Stomach (tissue), 8 donors: ENCODE measurements at regions not wholly inside any gene's neighbourhood (a gene's known extent, or its start where the extent isn't known, plus 50 kb on each side); places are given as distances from the start of the nearest gene placed in this dataset.
"Not testable (repeated sequence)": the region's sequence is repeated elsewhere in the genome, so short reads cannot be mapped to it uniquely, and the experiment has no call there.

ENCODE experiments used
- DNase-seq, 2 donors: peaks; one replicate each; pipeline versions ENCODE4 v3.0.0 to v3.0.0-alpha.2; 2013 to 2019
- H3K27ac ChIP-seq, 5 donors: fragments of 200-600 bp in 4 of 5; sonication (generic) in 4 of 5; one replicate each; pipeline ENCODE4 v1.5.1; 2013 to 2019; ENCODE audit warnings: mild to moderate bottlenecking in 1 of 5, moderate library complexity in 1 of 5
- H3K27me3 ChIP-seq, 3 donors: fragments of 200-600 bp; sonication (generic); one replicate each; pipeline ENCODE4 v1.5.1; 2017 to 2019; ENCODE audit warnings: mixed run types in 1 of 3
- H3K36me3 ChIP-seq, 4 donors: fragments of 200-600 bp; sonication (generic); 1 replicate in 3 of 4; 2 replicates in 1 of 4; pipeline ENCODE4 v1.5.1; 2016 to 2019
- H3K4me1 ChIP-seq, 4 donors: fragments of 200-600 bp; sonication (generic); one replicate each; pipeline ENCODE4 v1.5.1; 2016 to 2019
- H3K4me3 ChIP-seq, 4 donors: fragments of 200-600 bp; sonication (generic) in 3 of 4; one replicate each; pipeline ENCODE4 v1.5.1; 2016 to 2019; ENCODE audit warnings: mild to moderate bottlenecking in 1 of 4
- H3K9me3 ChIP-seq, 4 donors: fragments of 200-600 bp; sonication (generic); one replicate each; pipeline ENCODE4 v1.5.1; 2016 to 2019
- EP300 ChIP-seq: sonication (generic); formaldehyde crosslinking; IDR thresholded peaks from one replicate; pipeline ENCODE4 v1.6.1; 2017; ENCODE audit warnings: antibody characterized with exemption
- POLR2A ChIP-seq, 4 donors: fragments of 450-650 bp; IDR thresholded peaks; one replicate each; pipeline ENCODE4 v1.6.1; 2016; ENCODE audit warnings: antibody characterized with exemption in 4 of 4, control low read depth in 2 of 4, mild to moderate bottlenecking in 1 of 4, moderate library complexity in 1 of 4
- POLR2AphosphoS5 ChIP-seq, 3 donors: sonication (generic); formaldehyde crosslinking; IDR thresholded peaks; one replicate each; pipeline ENCODE4 v1.6.1; 2016; ENCODE audit warnings: antibody characterized with exemption in 3 of 3
- WGBS, 5 donors: extraction: QIAGEN DNeasy Blood & Tissue Kit in 3 of 5; methylation state at CpG; one replicate each; pipeline versions ENCODE4 v1.1.5 to v1.1.7; 2013 to 2018; 5-methylcytosine and 5-hydroxymethylcytosine counted together
- intact Hi-C: fragments of 100-400 bp; cut with DNase I; formaldehyde crosslinking; loops from one replicate; pipeline ENCODE4 v1.15.1; 2023; ENCODE audit warnings: low total_unique reads
- TF ChIP-seq, protein P1 (sequence below), 7 experiments: fragments of 450-650 bp in 4 of 7; fragments of 200-600 bp in 3 of 7; sonication (generic) in 3 of 7; IDR thresholded peaks; one replicate each; pipeline ENCODE4 v1.5.1; 2016 to 2019; ENCODE audit warnings: antibody characterized with exemption in 7 of 7, control low read depth in 2 of 7, mild to moderate bottlenecking in 1 of 7
- donor health status: healthy with polysubstance abuse.
- donor health status: Bipolar disorder and iron deficiency.
- donor health status: healthy.

DNA sequence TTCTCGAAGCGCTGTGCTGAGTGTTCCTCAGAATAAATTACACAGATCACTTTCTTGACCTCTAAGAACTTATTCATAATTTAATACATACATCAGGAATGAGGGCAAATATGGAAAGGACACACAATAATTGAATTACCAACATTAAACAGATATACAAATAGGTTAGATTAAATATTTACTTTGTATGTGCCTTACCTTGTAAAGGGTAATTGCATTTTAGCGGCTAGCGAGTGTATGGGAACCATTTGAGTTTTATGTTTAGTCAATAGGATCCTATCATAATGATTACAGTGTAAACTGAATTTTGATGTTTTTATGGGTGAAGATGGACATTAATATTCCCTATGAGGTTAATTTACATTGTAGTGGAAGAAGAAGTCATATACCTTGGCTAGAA, 1187.1 kb upstream of the WWC1 start:
- H3K36me3 ChIP-seq, result no peaks in the 10 kb centered on the region
- no peaks in the 10 kb centered on the region for H3K4me1 ChIP-seq
- intact Hi-C loops, result no loop called here
- WGBS, 5 donors, result 69 to 83% (median 81%) methylated on average over 4 of the region's 4 CpGs
- DNase-seq, result no peak
- no peak overlapping the region for H3K4me3 ChIP-seq
- no peaks in the 10 kb centered on the region for H3K27me3 ChIP-seq
- H3K9me3 ChIP-seq, result no peaks in the 10 kb centered on the region
- no peak overlapping the region for H3K27ac ChIP-seq
- no peak for TF ChIP-seq POLR2AphosphoS5 (IDR thresholded peaks at IDR 0.05)
- no peak for TF ChIP-seq EP300
- TF ChIP-seq, protein P1, sequence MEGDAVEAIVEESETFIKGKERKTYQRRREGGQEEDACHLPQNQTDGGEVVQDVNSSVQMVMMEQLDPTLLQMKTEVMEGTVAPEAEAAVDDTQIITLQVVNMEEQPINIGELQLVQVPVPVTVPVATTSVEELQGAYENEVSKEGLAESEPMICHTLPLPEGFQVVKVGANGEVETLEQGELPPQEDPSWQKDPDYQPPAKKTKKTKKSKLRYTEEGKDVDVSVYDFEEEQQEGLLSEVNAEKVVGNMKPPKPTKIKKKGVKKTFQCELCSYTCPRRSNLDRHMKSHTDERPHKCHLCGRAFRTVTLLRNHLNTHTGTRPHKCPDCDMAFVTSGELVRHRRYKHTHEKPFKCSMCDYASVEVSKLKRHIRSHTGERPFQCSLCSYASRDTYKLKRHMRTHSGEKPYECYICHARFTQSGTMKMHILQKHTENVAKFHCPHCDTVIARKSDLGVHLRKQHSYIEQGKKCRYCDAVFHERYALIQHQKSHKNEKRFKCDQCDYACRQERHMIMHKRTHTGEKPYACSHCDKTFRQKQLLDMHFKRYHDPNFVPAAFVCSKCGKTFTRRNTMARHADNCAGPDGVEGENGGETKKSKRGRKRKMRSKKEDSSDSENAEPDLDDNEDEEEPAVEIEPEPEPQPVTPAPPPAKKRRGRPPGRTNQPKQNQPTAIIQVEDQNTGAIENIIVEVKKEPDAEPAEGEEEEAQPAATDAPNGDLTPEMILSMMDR (IDR thresholded peaks at IDR 0.05), result no peak
- TF ChIP-seq POLR2A (IDR thresholded peaks at IDR 0.05), result no peak

DNA sequence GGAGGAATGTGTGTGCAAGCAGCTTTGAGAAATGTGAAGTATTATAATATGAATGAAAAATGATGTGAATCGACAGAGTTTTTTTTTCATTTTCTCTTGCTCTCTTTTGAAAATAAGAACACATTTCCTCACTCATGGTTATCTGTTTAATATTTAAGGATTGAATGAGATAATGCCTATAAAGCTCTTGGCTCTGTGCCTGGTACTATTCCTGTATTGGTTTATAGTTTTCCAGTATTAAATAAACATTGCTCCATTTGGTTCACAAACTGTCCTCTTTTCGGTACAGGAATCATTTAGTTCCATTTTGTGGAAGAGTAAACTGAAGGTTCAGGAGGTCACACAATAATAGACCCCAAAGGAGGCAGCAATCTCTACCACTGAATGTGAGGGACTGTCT, 1185.5 kb upstream of the WWC1 start:
- Histone ChIP-seq H3K9me3 (no peaks in the 10 kb centered on the region), H3K36me3 (no peaks in the 10 kb centered on the region), H3K27ac (no peak overlapping the region), H3K27me3 (no peaks in the 10 kb centered on the region), H3K4me3 (no peak overlapping the region), H3K4me1 (no peaks in the 10 kb centered on the region)
- WGBS, 5 donors, result 38 to 55% (median 50%) methylated on average over 2 of the region's 2 CpGs
- DNase-seq, result peak in 1 of 2 donors; percentile 9
- intact Hi-C loops, result no loop called here
- TF ChIP-seq, protein P1 (IDR thresholded peaks at IDR 0.05), result no peak
- TF ChIP-seq POLR2A (IDR thresholded peaks at IDR 0.05) (no peak), POLR2AphosphoS5 (IDR thresholded peaks at IDR 0.05) (no peak), EP300 (no peak)

DNA sequence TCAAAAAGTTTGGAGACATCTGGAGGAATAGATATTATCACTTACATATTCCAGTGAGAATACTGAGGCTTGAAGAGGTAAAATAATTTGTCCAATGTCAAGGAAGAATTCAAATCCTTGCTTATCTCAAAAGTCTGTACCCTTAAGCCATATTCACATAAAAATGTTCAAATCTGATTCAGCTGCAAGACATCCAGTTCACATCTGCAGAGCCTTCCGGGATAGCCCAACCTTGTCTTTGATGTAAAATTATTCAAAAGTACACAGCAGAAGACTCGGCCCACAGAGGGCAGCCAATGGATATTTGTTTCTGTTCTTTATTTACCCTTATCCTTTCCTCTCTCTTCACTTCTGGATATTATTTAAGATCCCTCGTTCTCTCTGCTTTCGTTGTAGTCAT, 1183.8 kb upstream of the WWC1 start:
- no peak overlapping the region for H3K27ac ChIP-seq
- H3K27me3 ChIP-seq, result no peaks in the 10 kb centered on the region
- H3K4me1 ChIP-seq, result no peaks in the 10 kb centered on the region
- H3K9me3 ChIP-seq, result no peaks in the 10 kb centered on the region
- 79 to 88% (median 84%) methylated on average over 4 of the region's 4 CpGs for WGBS, 5 donors
- no peak for DNase-seq
- no peaks in the 10 kb centered on the region for H3K36me3 ChIP-seq
- no peak overlapping the region for H3K4me3 ChIP-seq
- TF ChIP-seq, protein P1 (IDR thresholded peaks at IDR 0.05), result no peak
- TF ChIP-seq POLR2A (IDR thresholded peaks at IDR 0.05) (no peak), POLR2AphosphoS5 (IDR thresholded peaks at IDR 0.05) (no peak), EP300 (no peak)
- intact Hi-C loops, result no loop called here

DNA sequence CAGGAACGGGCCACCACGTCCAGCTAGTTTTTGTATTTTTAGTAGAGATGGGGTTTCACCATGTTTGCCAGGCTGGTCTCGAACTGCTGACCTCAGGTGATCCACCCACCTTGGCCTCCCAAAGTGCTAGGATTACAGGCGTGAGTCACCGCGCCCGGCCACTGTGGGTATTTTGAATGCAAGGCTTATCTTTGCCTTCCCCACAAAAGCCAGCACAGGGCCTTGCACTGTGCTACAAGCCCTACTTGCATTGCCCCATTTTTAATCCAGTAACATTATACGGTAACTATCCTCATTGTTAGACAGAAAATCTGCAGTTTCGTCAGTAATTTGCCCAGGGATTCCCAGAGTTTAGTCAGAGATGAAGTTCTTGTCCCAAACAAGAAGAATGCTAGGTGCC, 1183.2 kb upstream of the WWC1 start:
- H3K36me3 ChIP-seq, H3K27ac ChIP-seq, DNase-seq, H3K4me1 ChIP-seq, H3K27me3 ChIP-seq, intact Hi-C loops, H3K9me3 ChIP-seq, H3K4me3 ChIP-seq: not testable (repeated sequence)
- 86 to 92% (median 88%) methylated on average over 9 of the region's 9 CpGs for WGBS, 5 donors

DNA sequence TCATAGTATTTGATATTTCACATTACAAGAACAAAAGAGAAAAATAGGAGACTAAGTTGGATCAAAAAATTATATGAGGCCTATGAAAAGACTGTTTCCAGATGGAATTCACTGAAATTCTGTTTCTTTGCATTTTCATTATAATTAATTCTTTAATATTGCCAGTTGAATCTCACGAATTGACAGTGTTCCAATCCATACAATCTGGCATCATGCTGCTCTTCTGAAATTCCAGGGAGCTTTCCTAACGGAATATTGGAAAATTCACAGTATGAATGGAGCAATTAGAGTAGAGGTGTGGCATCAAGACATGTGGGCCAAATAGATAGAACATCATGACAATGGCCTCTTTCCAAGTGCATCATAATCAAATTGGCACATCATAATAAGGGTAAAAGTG, 1178.9 kb upstream of the WWC1 start:
- Histone ChIP-seq H3K4me3 (no peak overlapping the region), H3K27me3 (no peaks in the 10 kb centered on the region), H3K27ac (no peak overlapping the region), H3K9me3 (no peaks in the 10 kb centered on the region), H3K36me3 (no peaks in the 10 kb centered on the region), H3K4me1 (no peaks in the 10 kb centered on the region)
- TF ChIP-seq EP300 (no peak), POLR2A (IDR thresholded peaks at IDR 0.05) (no peak), POLR2AphosphoS5 (IDR thresholded peaks at IDR 0.05) (no peak)
- TF ChIP-seq, protein P1 (IDR thresholded peaks at IDR 0.05), result no peak
- DNase-seq, result no peak
- 61 to 78% (median 70%) methylated on average over 2 of the region's 2 CpGs for WGBS, 5 donors
- intact Hi-C loops, result no loop called here
